ENCODE measurements at regions not wholly inside any gene's neighbourhood (a gene's known extent, or its start where the extent isn't known, plus 50 kb on each side); places are given as distances from the start of the nearest gene placed in this dataset.
"Not testable (repeated sequence)": the region's sequence is repeated elsewhere in the genome, so short reads cannot be mapped to it uniquely, and the experiment has no call there.

GRCh38 chr11:93902921-93903320 is 52.5 kb upstream of the VSTM5 start:
- DNase-seq (ENCODE audit: low read depth, low spot score): no peak

GRCh38 chr11:93903989-93904388 is 53.6 kb upstream of the VSTM5 start:
- no peak for DNase-seq (ENCODE audit: low read depth, low spot score)

- no peak for DNase-seq (ENCODE audit: low read depth, low spot score)
Measured at GRCh38 chr11:93904716-93905115, 54.3 kb upstream of the VSTM5 start.

GRCh38 chr11:93905384-93905783 is 55.0 kb upstream of the VSTM5 start:
- DNase-seq (ENCODE audit: low read depth, low spot score): peak; percentile 68

- no peak for DNase-seq (ENCODE audit: low read depth, low spot score)
Measured at GRCh38 chr11:93906486-93906885, 56.1 kb upstream of the VSTM5 start.

GRCh38 chr11:93907901-93908300 is 57.5 kb upstream of the VSTM5 start:
- no peak for DNase-seq (ENCODE audit: low read depth, low spot score)

- DNase-seq (ENCODE audit: low read depth, low spot score): peak; percentile 18
Measured at GRCh38 chr11:93908689-93909088, 58.3 kb upstream of the VSTM5 start.

GRCh38 chr11:93917673-93918072 is 67.3 kb upstream of the VSTM5 start:
- no peak for DNase-seq (ENCODE audit: low read depth, low spot score)

- no peak for DNase-seq (ENCODE audit: low read depth, low spot score)
Measured at GRCh38 chr11:93921695-93922468, 71.5 kb upstream of the VSTM5 start.

- no peak for DNase-seq (ENCODE audit: low read depth, low spot score)
Measured at GRCh38 chr11:93922830-93923229, 72.4 kb upstream of the VSTM5 start.

- DNase-seq (ENCODE audit: low read depth, low spot score): not testable (repeated sequence)
Measured at GRCh38 chr11:93926099-93926498, 75.7 kb upstream of the VSTM5 start.

- no peak for DNase-seq (ENCODE audit: low read depth, low spot score)
Measured at GRCh38 chr11:93929407-93929806, 79.0 kb upstream of the VSTM5 start.

- DNase-seq (ENCODE audit: low read depth, low spot score): no peak
Measured at GRCh38 chr11:93933230-93933629, 82.8 kb upstream of the VSTM5 start.

GRCh38 chr11:93935826-93936225 is 85.3 kb upstream of the HEPHL1 start:
- no peak for DNase-seq (ENCODE audit: low read depth, low spot score)

- DNase-seq (ENCODE audit: low read depth, low spot score): no peak
Measured at GRCh38 chr11:93936460-93936859, 84.7 kb upstream of the HEPHL1 start.

- no peak for DNase-seq (ENCODE audit: low read depth, low spot score)
Measured at GRCh38 chr11:93939084-93939760, 81.9 kb upstream of the HEPHL1 start.

GRCh38 chr11:93940395-93940794 is 80.8 kb upstream of the HEPHL1 start:
- DNase-seq (ENCODE audit: low read depth, low spot score): no peak

- no peak for DNase-seq (ENCODE audit: low read depth, low spot score)
Measured at GRCh38 chr11:93942176-93942575, 79.0 kb upstream of the HEPHL1 start.

GRCh38 chr11:93945596-93945995 is 75.6 kb upstream of the HEPHL1 start:
- DNase-seq (ENCODE audit: low read depth, low spot score): no peak

GRCh38 chr11:93952082-93952780 is 68.9 kb upstream of the HEPHL1 start:
- DNase-seq (ENCODE audit: low read depth, low spot score): no peak

GRCh38 chr11:93957397-93957952 is 63.7 kb upstream of the HEPHL1 start:
- DNase-seq (ENCODE audit: low read depth, low spot score): no peak

- DNase-seq (ENCODE audit: low read depth, low spot score): no peak
Measured at GRCh38 chr11:93958991-93959390, 62.2 kb upstream of the HEPHL1 start.
